IPS-NIHi11 (cell line): ENCODE measurements at regions not wholly inside any gene's neighbourhood (a gene's known extent, or its start where the extent isn't known, plus 50 kb on each side); places are given as distances from the start of the nearest gene placed in this dataset.
"Not testable (repeated sequence)": the region's sequence is repeated elsewhere in the genome, so short reads cannot be mapped to it uniquely, and the experiment has no call there.

Experiments used
- DNase-seq: peaks from one replicate; pipeline ENCODE4 v3.0.0; 2012; ENCODE audit warnings: mixed read lengths, low spot score

DNA sequence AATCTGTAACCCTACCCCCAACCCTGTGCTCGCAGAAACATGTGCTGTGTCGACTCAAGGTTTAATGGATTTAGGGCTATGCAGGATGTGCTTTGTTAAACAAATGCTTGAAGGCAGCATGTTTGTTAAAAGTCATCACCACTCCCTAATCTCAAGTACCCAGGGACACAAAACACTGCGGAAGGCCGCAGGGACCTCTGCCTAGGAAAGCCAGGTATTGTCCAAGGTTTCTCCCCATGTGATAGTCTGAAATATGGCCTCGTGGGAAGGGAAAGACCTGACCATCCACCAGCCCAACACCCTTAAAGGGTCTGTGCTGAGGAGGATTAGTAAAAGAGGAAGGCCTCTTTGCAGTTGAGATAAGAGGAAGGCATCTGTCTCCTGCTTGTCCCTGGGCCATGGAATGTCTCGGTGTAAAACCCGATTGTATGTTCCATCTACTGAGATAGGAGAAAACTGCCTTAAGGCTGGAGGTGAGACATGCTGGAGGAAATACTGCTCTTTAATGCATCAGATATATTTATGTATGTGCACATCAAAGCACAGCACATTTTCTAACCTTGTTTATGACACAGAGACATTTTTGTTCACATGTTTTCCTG, 94.4 kb downstream of the LSM3 start:
- not testable (repeated sequence) for DNase-seq

DNA sequence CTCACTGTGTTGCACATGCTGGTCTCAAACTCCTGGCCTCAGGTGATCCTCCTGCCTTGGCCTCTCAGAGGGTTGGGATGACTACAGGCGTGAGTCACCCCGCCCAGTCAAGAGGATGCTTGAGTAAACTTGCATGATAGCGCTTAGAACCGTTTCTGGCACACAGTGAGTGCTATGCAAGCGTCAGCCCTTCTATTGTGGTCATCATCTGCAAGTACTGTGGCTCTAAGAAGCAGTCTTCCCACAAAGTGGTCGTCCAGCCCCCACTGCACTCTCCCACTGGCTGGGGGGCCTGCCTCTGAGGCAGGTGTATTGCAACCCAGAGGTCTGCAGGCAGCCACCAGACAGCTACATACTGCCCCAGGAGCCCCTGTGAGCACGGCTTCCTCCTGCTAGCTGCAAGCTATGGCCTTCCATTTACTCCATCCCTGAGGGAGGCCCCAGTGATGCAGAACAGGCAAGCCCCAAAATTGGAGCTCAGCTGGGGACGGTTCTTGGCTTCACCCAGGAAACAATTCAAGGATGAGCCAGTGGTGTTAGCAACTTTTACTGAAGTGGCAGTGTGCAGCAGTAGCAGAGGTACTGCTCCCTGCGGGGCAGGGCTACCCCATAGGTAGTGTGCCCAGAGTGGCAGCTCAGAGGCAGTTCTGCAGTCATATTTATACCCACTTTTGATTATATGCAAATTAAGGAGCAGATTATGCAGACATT, 95.4 kb downstream of the LSM3 start:
- DNase-seq = no peak

DNA sequence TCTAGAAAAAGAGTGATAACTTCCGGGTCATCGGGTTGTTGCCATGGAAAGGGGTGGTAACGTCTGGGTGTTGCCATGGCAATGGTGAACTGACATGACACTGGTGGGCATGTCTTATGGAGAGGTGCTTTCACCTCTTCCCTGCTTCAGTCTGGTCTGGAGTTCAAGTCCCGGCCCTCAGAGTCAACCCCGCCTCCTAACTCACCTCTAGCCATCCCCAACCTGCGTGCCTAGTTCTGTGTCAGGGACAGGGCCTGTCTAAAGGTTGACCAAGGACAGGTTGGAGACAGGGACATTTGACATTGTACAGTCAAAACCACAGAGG, 96.0 kb downstream of the LSM3 start:
- DNase-seq = no peak

DNA sequence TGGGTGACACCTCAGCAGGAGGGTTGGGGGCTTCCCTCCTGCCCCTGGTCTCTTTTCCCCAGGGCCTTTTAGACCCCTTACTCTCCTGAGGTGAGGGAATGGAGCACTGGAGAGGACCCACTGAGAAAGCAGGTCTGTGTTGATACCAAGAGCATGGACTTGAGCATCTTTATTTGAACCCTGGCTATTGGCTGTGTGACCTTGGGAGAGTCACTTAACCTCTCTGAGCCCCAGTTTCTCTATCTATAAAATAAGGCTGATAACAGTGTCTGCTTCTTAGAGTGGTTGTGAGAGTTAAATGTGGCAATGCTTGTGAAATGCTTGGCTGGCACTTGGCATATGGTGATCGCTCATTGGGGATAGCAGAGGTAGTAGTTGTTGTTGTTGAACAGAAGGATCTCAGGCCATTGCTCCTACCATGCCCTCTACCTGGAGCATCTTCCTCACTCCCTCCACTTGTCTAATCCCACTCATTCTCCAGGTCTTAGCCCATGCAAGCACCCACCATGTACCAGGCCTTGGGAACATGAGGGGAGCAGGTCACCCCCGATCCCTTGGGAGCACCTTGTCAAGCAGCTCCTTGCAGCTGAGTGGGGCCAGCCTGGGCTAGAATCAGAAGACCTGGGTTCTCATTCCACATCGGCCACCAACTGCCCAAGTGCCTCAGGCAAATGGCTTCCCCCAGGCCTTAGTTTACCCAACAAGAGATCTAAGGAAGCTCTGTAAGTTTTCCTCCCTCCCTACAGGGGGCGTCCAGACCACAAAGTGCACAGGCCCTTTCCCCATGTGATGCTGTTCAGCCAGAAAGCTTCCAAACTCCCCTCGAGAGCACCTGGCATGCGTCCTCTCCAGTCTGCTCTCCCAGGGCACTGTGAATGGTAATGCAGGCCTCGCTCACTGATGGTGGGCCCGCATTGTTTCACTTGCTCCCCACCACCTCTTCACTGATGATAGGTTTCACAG, 96.7 kb downstream of the LSM3 start:
- DNase-seq = peak; percentile 58

DNA sequence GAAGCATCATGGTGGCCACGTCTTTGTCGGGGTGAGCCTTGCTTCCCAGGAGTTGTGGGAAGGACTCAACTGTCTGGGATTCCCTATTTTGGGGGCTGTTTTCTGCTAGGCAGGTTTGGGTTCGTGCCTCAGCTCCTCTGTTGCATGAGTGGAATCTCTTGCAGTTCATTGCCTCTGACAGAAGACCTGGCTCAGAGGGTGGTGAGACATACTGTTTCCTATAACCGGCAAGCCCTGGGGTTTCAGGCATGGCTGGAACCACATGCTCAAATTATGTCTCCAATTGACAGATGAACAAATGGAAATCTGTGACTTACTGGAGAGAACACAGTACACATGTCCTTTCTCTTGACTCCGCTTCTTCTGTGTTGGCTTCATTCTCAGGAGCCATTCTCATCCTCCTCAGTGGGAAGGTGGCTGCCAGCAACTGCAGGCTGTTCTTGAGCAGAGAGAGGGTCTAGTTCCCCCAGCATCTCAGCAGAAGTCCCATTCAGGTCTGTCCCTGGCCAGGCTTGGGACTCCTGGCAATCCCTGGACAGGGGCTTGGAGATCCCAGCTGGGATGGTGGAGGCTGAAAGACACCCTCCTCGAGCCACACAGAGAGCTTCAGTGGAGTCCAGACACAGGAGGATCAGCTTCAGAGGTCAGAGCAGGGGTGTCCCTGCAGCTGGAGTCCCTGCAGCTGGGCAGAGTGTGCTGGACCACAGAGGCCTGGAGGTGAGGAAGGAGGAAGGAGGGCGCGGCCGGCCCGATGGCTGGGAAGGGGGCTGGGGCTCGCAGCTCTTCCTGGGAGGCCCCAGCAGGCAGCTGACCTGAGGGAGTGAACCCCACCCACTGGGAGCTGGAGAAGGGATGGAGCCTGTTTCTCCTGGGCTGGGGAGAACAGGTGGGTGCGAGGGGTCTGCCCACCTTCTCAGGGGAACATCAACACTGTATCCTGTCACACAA, 97.6 kb downstream of the LSM3 start:
- DNase-seq = no peak

DNA sequence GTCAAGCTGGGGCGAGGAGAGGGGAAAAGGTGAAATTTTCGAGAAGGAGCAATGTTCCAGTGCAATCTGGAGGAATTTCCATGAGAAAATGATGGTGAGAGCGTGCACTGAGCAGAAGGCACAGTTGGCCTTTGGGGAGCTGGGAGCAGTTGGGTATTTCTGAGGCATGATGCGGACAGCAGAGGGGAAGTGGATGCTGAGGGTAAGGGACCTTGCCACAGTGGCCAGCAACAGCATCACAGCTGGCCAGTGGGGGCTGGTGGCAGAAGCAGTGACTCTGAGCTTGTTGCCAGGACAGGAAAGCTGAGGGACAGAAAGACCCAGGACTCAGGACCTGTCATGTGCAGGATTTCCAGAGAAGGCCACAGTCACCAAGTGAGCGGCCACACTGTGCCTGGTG, 98.9 kb downstream of the LSM3 start:
- DNase-seq = no peak

DNA sequence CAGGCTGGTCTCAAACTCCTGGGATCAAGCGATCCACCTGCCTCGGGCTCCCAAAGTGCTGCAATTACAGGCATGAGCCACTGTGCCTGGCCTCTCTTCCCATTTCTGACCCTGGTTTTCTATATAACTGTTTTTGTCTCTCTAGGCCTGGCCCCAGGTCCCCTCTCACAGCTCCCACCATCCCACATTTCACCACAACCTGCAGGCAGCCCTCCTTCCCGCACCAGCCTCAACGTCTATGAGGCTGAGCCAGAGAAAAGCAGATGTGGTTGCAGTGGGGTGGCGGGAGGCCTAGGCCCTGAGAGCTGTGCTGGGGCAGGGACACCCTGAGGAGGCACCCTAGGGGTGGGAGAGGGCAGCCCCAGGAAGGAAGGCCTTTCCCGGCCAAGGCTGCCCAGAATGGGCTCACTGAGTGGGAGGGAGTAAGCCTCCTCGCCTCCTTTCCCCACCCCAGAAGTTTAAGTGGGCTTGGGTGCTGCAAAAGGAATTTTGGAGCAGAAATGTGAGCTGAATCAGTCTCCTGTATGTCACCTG, 99.7 kb downstream of the LSM3 start:
- DNase-seq = no peak

DNA sequence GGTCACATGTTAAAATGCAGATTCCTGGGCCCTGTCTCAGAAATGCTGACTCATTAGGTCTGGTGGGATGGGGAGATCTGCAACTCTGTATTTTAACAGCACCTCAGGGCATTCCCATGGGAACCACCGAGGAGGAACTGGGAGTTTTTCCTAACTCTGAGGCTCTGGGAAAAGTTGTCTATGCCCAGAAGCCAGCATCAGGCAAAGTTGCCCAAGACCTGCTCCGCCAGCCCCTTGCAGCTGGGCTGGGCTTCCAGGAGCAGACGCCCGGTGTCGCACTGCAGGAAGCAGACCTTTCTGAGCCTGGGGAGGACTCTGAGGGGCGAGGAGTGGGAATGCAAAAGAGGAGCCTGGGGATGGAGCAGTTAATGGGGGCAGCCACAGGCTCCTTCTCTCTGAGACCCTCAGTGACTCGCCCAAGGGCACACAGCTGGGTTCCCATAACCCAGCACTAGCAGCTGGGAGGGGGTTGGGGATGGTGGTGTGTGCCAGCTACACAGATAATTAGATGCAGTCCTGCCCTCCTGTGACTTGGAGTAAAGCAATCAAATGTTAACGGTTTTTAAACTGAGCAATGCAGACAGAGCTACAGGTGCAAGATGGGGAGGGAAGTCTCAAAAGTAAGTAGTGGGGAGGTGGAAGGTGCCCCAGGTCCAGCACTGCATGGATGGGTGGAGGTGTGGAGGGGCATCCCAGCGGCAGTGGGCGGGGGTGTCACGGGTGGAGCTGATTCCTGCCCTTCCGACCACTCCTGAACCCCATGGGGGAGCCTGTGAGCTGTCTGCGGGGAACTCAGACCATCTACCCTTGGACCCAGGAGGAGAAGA, 100.4 kb downstream of the LSM3 start:
- DNase-seq = peak; percentile 54

DNA sequence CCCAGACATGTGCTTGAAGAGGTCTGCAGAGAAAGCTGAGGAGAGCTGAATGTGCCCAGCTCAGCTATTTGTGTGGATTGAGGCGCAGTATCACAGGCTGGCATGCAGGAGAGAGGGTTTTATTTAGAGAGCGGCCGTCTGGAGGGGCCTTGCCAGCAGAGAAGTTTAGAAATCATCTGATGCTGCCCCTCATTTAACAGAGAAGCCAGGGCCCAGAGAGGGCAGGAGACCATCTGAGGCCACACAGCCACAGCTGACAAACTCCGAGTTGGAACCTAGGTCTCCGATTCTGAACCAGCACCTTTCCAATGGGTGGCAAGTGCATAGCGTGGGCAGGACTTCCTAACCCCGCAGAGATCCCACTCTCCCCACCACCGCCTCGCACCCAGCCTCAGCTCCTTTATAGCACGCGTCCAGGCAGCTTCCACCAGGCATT, 101.0 kb downstream of the LSM3 start:
- no peak for DNase-seq

DNA sequence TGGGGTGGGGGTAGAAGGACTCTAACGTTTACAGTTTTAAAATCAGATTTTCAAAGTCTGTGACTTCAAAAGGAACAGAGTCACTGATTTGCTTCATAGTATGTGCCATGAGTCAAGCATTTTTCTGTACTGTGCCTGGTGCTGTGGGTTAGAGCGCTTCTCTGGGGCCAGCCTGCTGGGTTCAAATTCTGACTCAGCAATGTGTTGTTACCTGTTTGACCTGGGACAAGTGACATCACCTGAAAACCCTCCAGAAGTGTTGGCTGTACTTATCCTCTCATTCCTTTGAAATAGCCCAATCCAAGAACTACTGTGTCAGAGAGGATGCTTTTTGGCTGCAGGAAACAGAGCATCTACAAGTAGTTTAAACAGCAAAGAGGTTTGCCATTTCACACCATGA, 101.7 kb downstream of the LSM3 start:
- DNase-seq = no peak

DNA sequence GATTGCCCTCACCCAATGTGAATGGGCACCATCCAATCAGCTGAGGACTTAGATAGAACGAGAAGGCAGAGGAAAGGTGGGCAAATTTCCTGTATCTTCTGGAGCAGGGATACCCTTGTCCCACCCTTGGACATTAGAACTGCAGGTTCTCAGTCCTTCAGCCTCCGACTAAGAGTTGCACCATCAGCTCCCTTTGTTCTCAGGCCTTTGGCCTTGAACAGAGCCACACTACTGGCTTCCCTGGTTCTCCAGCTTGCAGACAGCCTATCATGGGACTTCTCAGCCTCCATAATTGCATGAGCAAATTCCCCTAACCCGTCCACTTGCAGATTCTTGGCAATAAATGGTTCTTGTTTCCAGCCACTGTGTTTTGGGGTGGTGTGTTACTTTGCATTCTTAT, 102.4 kb downstream of the LSM3 start:
- no peak for DNase-seq

DNA sequence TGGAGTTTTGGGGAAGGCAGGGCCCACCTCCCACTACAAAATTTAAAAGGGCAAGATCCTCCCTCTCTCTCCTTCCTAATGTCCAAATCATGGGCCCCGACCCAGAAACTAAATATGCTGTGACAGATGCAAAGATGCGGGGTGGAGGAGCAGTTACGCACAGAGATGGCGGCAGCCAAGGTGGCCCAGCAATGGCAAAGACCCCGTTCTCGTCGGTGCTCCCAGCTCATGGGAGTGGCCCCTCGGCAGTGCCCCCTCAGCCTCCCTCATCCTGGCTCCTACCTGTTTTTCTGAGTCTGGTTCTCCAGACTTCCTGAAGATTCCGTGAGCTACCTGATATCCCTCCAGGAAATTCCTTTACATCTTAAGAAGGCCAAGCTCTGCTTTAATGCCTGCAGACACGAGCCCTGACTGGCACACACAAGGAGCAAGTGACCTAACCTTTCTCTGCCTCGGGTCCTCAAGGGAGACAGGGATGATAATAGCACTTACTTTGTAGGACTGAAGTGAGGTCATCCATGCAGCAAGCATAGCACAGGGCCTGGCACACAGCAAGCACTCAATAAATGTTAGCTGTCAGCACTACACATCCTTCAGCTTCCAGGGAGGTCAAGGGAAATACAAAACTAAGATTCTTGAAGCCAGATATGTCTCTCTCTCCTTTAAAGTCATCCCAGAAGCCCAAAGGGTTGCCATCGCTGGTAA, 103.5 kb downstream of the LSM3 start:
- DNase-seq = no peak

DNA sequence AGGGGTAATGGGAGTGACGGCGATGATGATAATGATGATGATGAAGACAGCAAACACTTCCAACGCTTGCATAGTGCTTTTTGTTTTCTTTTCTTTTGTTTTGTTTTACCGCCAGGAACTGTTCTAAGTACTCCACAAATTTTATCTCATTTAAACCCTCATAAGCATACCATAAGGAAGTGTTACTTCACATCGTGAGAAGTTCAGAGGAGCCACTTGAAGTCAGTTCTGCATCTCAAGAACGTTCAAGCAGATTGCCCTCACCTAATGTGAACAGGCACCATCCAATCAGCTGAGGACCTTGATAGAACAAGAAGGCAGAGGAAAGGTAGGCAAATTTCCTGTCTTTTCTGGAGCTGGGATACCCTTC, 104.1 kb downstream of the LSM3 start:
- DNase-seq = no peak

DNA sequence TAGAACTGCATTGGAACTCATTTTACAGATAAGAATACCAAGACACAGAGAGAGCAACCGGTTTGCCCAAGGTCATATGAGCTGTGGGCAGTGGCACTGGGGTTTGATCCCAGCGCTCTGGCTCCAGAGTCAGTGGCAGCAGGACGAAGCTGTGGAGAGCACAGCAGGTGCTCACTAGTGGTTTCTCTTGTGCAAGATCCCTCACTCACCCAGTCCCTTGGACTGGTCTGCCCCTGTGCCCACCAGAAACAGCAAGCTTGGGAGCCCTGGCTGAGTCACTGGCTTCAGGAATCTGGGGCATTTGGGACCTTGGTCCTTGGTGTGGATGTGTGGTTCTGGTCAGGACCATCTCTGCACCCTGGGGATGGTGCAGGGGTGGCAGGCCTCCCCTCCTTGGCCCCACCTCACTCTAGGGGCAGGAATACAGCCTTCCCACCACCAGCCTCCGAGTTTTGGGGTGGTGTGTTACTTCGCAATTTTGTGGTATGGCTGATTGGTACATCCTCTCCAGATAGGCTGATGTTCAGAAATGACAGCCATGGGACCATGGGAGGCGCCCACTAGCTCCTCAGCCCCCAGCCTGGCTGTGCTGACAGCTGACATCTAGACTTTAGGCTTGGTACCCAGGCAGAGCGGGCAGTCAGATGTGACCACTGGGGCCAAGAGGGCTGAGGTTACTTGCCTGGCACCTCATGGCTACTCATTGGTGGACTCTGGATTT, 104.6 kb downstream of the LSM3 start:
- no peak for DNase-seq

DNA sequence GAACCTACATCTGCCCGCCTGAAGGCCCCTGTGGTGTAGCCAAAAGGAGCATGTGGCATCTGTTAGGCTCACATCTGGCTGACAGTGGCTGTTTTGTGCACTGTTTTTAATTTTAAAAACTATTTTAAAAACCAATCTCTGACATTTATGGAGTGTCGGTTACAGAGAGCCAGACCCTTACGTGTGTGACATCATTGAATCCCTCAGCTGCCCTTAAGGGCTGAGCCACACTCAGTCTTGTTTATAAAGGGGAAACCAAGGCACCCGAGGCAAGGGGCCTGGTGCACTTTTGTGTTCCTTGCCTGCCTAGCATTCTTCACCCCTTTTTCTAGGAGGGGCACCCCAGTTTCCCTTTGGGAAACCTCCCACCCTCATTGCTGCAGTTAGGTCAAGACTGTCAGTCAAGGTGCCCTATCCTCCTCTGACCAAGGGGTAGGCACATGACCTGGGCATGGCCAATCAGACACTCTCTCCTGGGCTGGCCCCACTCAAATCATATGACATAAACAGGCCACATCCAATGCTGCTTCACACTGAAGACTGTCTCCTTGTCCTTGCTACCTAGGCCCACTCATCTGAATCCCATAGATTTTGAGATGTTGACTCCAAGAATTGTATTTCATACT, 105.3 kb downstream of the LSM3 start:
- no peak for DNase-seq

DNA sequence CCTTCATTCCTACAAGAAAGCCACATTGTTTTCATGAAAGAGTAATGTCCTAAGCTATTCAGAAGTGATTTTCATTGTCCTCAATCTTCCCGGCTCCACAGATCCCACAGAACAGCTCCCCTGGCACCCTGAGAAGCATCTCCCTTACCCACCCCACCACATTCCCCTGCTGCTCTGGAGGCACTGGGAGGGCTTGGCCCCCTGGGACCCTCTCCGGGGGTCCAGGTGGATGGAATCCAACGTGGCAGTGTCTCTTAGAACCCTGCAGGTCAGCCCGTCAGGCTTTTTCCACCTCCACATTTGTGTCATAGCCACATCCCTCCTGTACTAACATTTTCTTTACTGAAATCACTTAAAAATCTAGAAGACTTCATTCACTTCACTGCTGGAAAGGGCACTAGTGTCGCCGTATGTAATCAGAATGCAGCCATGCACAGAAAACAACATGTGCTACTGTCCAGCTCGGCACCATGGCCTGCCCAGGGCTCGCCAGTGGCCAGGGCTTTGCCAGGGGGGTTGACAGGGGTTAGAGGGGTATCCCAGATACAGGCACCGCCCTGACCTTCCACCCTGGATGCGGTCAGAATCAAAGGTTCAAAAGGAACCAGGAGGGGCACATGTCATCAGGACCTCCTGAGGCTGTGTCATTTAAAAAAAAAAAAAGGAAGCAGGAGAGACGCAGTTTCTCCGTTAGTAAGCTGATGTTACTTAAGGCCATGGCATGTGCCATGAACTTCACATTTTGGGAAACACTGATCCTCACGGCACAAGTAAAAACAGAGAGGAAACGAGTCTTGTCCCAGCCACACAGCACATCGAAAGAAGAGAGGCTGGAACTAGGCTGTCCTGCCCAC, 106.3 kb downstream of the LSM3 start:
- no peak for DNase-seq

DNA sequence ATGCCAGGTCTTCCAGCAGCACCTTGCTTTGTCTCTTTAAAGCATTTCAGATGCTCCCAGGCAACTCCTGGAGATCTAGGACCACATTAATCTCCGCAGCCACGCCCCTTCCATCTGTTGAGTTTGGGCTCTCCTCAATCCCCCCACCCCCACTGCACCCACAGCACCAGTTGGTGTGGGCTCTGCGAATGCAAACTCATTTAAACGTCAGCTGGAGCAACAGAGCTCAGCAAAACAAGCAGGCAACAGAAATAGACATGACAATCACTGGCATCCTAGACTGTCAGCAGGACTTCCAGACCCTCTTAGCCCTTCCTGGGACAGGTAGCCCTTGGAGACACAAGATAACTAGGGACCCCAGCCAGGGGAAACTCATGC, 106.9 kb downstream of the LSM3 start:
- no peak for DNase-seq

DNA sequence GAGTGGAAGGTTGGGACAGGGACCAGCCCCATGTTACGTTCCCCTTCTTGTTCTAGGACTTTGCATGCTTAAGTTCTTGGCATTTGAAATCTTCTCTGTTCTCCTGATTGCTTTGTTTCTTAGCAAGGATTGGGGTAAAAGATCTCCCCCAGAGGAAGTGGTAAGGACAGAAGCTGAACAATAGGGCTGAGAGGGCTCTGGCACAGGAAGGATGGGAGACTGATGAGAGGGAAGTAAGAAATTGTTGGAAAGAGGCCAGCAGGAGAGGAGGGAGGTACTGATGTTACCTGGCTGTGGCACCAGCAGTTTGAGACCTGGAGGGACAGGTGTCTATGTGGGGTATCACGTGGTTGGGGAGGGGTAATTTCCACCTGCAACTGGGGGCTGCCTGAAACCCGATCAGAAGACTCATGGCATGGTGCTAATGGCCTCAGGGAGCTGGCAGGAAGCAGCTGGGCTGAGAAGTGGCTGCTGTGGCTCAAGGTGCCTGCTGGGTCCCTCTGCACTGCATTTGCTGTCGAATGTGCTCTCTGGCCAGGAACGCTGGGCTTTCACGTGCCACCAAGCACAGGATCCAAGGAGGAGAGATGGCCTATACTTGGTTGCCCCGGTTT, 108.4 kb downstream of the LSM3 start:
- no peak for DNase-seq
